Heart left ventricle (tissue), 16 donors: ENCODE measurements at regions not wholly inside any gene's neighbourhood (a gene's known extent, or its start where the extent isn't known, plus 50 kb on each side); places are given as distances from the start of the nearest gene placed in this dataset.
A peak's percentile ranks its signal among the peaks of the same experiment; 100 is the strongest.

Experiments
- ATAC-seq, 4 donors: fragments of 200-7000 bp; cut with Tn5 transposase; one replicate each; pipeline ENCODE4 v1.9.1; 2020 to 2022; ENCODE audit warnings: moderate library complexity in 4 of 4, mild to moderate bottlenecking in 3 of 4, moderate number of reproducible peaks in 1 of 4
- DNase-seq, 5 donors: peaks; one replicate each; pipeline ENCODE4 v3.0.0-alpha.2; 2020
- H3K27ac ChIP-seq, 12 donors: fragments of 200-600 bp; sonication (generic) in 4 of 12; one replicate each; pipeline versions ENCODE4 v1.5.0 to v1.8.0; 2016 to 2022; ENCODE audit warnings: mild to moderate bottlenecking in 2 of 12
- H3K27me3 ChIP-seq, 9 donors: fragments of 200-600 bp; sonication (generic) in 2 of 9; one replicate each; pipeline versions ENCODE4 v1.5.1 to v1.8.0; 2016 to 2022; ENCODE audit warnings: mild to moderate bottlenecking in 3 of 9
- H3K36me3 ChIP-seq, 9 donors: fragments of 200-600 bp; sonication (generic) in 2 of 9; one replicate each; pipeline versions ENCODE4 v1.5.0 to v1.8.0; 2018 to 2022; ENCODE audit warnings: mild to moderate bottlenecking in 2 of 9
- H3K4me1 ChIP-seq, 12 donors: fragments of 200-600 bp; sonication (generic) in 4 of 12; one replicate each; pipeline versions ENCODE4 v1.5.0 to v1.8.0; 2016 to 2022; ENCODE audit warnings: mild to moderate bottlenecking in 3 of 12
- H3K4me3 ChIP-seq, 12 donors: fragments of 200-600 bp; sonication (generic) in 4 of 12; one replicate each; pipeline versions ENCODE4 v1.5.0 to v1.8.0; 2017 to 2022; ENCODE audit warnings: mild to moderate bottlenecking in 9 of 12, moderate library complexity in 4 of 12
- H3K9me3 ChIP-seq, 12 donors: fragments of 200-600 bp; sonication (generic) in 4 of 12; one replicate each; pipeline versions ENCODE4 v1.5.0 to v1.8.0; 2016 to 2022; ENCODE audit warnings: mild to moderate bottlenecking in 1 of 12
- POLR2A ChIP-seq, 2 donors: fragments of 450-650 bp; IDR thresholded peaks; one replicate each; pipeline ENCODE4 v1.6.1; 2017; ENCODE audit warnings: antibody characterized with exemption in 2 of 2, mild to moderate bottlenecking in 2 of 2, moderate library complexity in 2 of 2
- WGBS, 4 donors: extraction: QIAGEN DNeasy Blood & Tissue Kit in 2 of 4; methylation state at CpG; one replicate each; pipeline versions ENCODE4 v1.1.5 to v1.1.7; 2013 to 2018; 5-methylcytosine and 5-hydroxymethylcytosine counted together
- intact Hi-C, 10 donors: fragments of 100-400 bp; cut with DNase I; formaldehyde crosslinking; loops; one replicate each; pipeline versions ENCODE4 v1.11.1 to v1.14.2; 2022
- TF ChIP-seq, protein P1 (sequence below), 12 donors: fragments of 200-600 bp; sonication (generic) in 4 of 12; IDR thresholded peaks; one replicate each; pipeline versions ENCODE4 v1.5.0 to v1.8.0; 2018 to 2022; ENCODE audit warnings: antibody characterized with exemption in 12 of 12, mild to moderate bottlenecking in 5 of 12
- donor health status: ischemic (EF 13 %, LVEDD 7.1; RV severe dilation, severe dysfunction).
- donor health status: healthy with polysubstance abuse.
- donor health status: DM: no; HTN: yes; CAD: no.
- donor health status: DM: no; HTN: no; CAD: no.
- donor health status: ischemic (EF 25% LVEDD 6.9; RV normal size, moderate dysfunction).
- donor health status: ischemic (EF 25% LVEDD 5.7; RV mildly dilated, moderate dysfunction).
- donor health status: healthy.
- donor health status: DM: yes; HTN: yes; CAD: no.
- donor health status: ischemic (EF 35%, LVEDD 5.7; RV mildly dilated, moderate dysfunction).
- donor health status: nonischemic (EF 11% LVEDD 7.7; RV severe dilation, severe dysfunction).
- donor health status: DM: yes; HTN: yes; CAD: no.
- donor health status: PGD.
- donor health status: ischemic (EF 29% LVEDD 5.4; RV normal size, mild dysfunction).
- donor health status: nonischemic (EF 23%, LVEDD 6.1; RV moderate dilation, normal function).

DNA sequence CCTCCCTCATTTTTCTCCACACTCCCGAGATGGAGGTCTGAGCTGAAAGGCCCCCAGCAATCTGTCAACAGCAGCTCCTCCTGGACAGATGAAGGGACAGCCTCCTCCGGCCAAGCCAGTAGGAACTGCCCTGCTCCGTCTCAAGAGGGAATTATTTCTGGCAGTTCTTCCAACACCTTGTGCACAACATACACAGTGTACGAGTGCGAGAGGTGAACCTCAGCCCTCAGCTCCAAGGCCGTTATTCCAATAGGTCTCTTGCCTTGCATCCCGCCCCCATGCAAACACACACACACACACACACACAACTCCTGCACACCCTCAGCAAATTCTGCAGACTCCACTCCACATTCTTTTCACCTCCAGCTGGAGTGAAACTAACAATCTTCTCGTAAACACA, 181.7 kb upstream of the FAR2 start:
- TF ChIP-seq POLR2A (IDR thresholded peaks at IDR 0.05): no peak
- TF ChIP-seq, protein P1, sequence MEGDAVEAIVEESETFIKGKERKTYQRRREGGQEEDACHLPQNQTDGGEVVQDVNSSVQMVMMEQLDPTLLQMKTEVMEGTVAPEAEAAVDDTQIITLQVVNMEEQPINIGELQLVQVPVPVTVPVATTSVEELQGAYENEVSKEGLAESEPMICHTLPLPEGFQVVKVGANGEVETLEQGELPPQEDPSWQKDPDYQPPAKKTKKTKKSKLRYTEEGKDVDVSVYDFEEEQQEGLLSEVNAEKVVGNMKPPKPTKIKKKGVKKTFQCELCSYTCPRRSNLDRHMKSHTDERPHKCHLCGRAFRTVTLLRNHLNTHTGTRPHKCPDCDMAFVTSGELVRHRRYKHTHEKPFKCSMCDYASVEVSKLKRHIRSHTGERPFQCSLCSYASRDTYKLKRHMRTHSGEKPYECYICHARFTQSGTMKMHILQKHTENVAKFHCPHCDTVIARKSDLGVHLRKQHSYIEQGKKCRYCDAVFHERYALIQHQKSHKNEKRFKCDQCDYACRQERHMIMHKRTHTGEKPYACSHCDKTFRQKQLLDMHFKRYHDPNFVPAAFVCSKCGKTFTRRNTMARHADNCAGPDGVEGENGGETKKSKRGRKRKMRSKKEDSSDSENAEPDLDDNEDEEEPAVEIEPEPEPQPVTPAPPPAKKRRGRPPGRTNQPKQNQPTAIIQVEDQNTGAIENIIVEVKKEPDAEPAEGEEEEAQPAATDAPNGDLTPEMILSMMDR (IDR thresholded peaks at IDR 0.05): no peak
- ATAC-seq (no peak), DNase-seq (no peak)
- no peaks in the 10 kb centered on the region for H3K36me3 ChIP-seq
- H3K9me3 ChIP-seq: no peaks in the 10 kb centered on the region
- H3K4me1 ChIP-seq: peaks cover 0 to 36% (median 14%) of the 10 kb centered on the region in 12 donors
- no peak overlapping the region for H3K4me3 ChIP-seq
- 90 to 92% (median 91%) methylated on average over 8 of the region's 8 CpGs for WGBS, 4 donors
- H3K27ac ChIP-seq: peak overlapping the region in 1 of 12 donors; percentile 69
- intact Hi-C loops: no loop called here
- no peaks in the 10 kb centered on the region for H3K27me3 ChIP-seq

DNA sequence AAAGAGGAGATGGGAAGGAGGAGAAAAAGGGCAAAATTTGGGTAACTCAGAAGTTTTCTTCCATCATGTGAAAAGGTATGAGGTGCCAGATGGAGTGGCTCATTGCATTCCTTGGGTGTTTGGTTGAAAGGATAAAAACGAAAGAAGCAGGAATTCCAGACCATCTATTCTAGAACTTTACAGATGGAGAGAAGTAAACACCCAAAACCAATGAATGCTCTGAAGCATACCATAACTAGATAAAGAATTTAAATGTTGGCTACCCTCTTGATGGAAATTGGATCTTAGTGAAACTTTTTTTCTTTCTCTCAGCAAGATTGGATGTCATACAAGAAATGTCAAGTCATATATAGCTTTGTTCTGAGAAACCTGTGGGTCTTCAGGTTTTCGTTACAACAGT, 175.6 kb upstream of the FAR2 start:
- H3K4me1 ChIP-seq: no peaks in the 10 kb centered on the region
- no peak overlapping the region for H3K4me3 ChIP-seq
- no peaks in the 10 kb centered on the region for H3K36me3 ChIP-seq
- no peaks in the 10 kb centered on the region for H3K27me3 ChIP-seq
- intact Hi-C loops: no loop called here
- DNase-seq (no peak), ATAC-seq (no peak)
- TF ChIP-seq, protein P1 (IDR thresholded peaks at IDR 0.05): no peak
- no peak for TF ChIP-seq POLR2A (IDR thresholded peaks at IDR 0.05)
- peaks cover 0 to 10% (median 0%) of the 10 kb centered on the region in 12 donors for H3K9me3 ChIP-seq
- no peak overlapping the region for H3K27ac ChIP-seq
- 71 to 83% (median 79%) methylated on average over 2 of the region's 2 CpGs for WGBS, 4 donors

DNA sequence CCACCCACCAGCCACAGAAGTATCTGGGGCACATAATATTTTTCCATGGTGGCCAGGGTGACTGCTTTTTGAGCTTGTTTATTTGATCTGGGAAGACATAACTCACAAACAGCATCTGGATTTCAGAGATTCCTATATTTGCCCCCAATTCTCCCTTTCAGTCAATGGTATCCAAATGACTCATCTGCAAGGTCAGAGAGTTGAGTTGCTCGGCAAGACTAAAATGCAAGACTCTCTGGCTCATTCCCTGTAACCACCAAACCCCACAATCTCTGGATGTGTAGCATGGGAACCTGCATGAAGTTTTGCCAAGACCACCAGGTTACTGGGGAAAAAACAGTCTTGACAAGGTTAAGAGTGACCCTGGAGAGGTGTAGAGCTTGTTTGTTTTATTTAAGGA, 174.9 kb upstream of the FAR2 start:
- H3K4me3 ChIP-seq: no peak overlapping the region
- H3K4me1 ChIP-seq: no peaks in the 10 kb centered on the region
- no peak overlapping the region for H3K27ac ChIP-seq
- DNase-seq: no peak
- ATAC-seq: no peak
- TF ChIP-seq, protein P1 (IDR thresholded peaks at IDR 0.05): no peak
- TF ChIP-seq POLR2A (IDR thresholded peaks at IDR 0.05): no peak
- no peaks in the 10 kb centered on the region for H3K36me3 ChIP-seq
- intact Hi-C loops: no loop called here
- no peaks in the 10 kb centered on the region for H3K27me3 ChIP-seq
- WGBS, 4 donors: 68 to 88% (median 74%) methylated on average over 1 of the region's 1 CpG
- H3K9me3 ChIP-seq: peaks cover 0 to 10% (median 0%) of the 10 kb centered on the region in 12 donors

GRCh38 chr12:28974883-28975282, 174.2 kb upstream of the FAR2 start:
- H3K36me3 ChIP-seq: no peaks in the 10 kb centered on the region
- WGBS, 4 donors: 93 to 100% (median 95%) methylated on average over 1 of the region's 1 CpG
- DNase-seq (no peak), ATAC-seq (no peak)
- H3K4me1 ChIP-seq: no peaks in the 10 kb centered on the region
- no peak for TF ChIP-seq POLR2A (IDR thresholded peaks at IDR 0.05)
- TF ChIP-seq, protein P1 (IDR thresholded peaks at IDR 0.05): no peak
- H3K27me3 ChIP-seq: no peaks in the 10 kb centered on the region
- intact Hi-C loops: no loop called here
- peaks cover 0 to 10% (median 0%) of the 10 kb centered on the region in 12 donors for H3K9me3 ChIP-seq
- no peak overlapping the region for H3K4me3 ChIP-seq
- H3K27ac ChIP-seq: no peak overlapping the region
